SIG-M5 treated with dmso at 0.1 percent for 504 hours (cell line): ENCODE measurements at regions not wholly inside any gene's neighbourhood (a gene's known extent, or its start where the extent isn't known, plus 50 kb on each side); places are given as distances from the start of the nearest gene placed in this dataset.

Experiments used
- DNase-seq: peaks from one replicate; lab custom pipeline; 2025; ENCODE audit not compliant: unreplicated experiment; lab: John Stamatoyannopoulos, UW

- DNase-seq = no peak
Observed at GRCh38 chr9:91126761-91127445, 234.8 kb downstream of the AUH start.

GRCh38 chr9:91127653-91128052 lies 234.1 kb downstream of the AUH start:
- DNase-seq = no peak

GRCh38 chr9:91130796-91131318 lies 230.9 kb downstream of the AUH start:
- no peak for DNase-seq

- peak; percentile 56 for DNase-seq
Observed at GRCh38 chr9:91131433-91131839, 230.3 kb downstream of the AUH start.

- no peak for DNase-seq
Observed at GRCh38 chr9:91132576-91133073, 229.1 kb downstream of the AUH start.

GRCh38 chr9:91134608-91135007 lies 227.1 kb downstream of the AUH start:
- no peak for DNase-seq

GRCh38 chr9:91137391-91137790 lies 224.3 kb downstream of the AUH start:
- no peak for DNase-seq

- DNase-seq = no peak
Observed at GRCh38 chr9:91138760-91139159, 223.0 kb downstream of the AUH start.

- DNase-seq = no peak
Observed at GRCh38 chr9:91141407-91141965, 220.2 kb downstream of the AUH start.

GRCh38 chr9:91143162-91143561 lies 218.6 kb downstream of the AUH start:
- no peak for DNase-seq

- DNase-seq = no peak
Observed at GRCh38 chr9:91143642-91144041, 218.1 kb downstream of the AUH start.

- DNase-seq = no peak
Observed at GRCh38 chr9:91144769-91145168, 216.9 kb downstream of the AUH start.

GRCh38 chr9:91145496-91145895 lies 216.2 kb downstream of the AUH start:
- no peak for DNase-seq

GRCh38 chr9:91146391-91147019 lies 215.2 kb downstream of the AUH start:
- DNase-seq = no peak

- no peak for DNase-seq
Observed at GRCh38 chr9:91147079-91147708, 214.5 kb downstream of the AUH start.

GRCh38 chr9:91148306-91148705 lies 213.4 kb downstream of the AUH start:
- no peak for DNase-seq

- no peak for DNase-seq
Observed at GRCh38 chr9:91150273-91150997, 211.3 kb downstream of the AUH start.

- peak; percentile 94 for DNase-seq
Observed at GRCh38 chr9:91150998-91151717, 210.6 kb downstream of the AUH start.

GRCh38 chr9:91151718-91152095 lies 210.0 kb downstream of the AUH start:
- no peak for DNase-seq

- DNase-seq = no peak
Observed at GRCh38 chr9:91154686-91155085, 207.0 kb downstream of the AUH start.
